Prostate gland (tissue), 2 donors: ENCODE measurements at regions not wholly inside any gene's neighbourhood (a gene's known extent, or its start where the extent isn't known, plus 50 kb on each side); places are given as distances from the start of the nearest gene placed in this dataset.

ENCODE experiments used
- DNase-seq: peaks from one replicate; pipeline ENCODE4 v3.0.0-alpha.2; 2019; ENCODE audit warnings: low spot score
- H3K27ac ChIP-seq, 2 donors: fragments of 200-600 bp; sonication (generic); 2 replicates each; pipeline ENCODE4 v1.5.1; 2017 to 2019
- H3K27me3 ChIP-seq: fragments of 200-600 bp; sonication (generic); replicated peaks from 2 replicates; pipeline ENCODE4 v1.5.1; 2019; ENCODE audit not compliant: insufficient read depth
- H3K36me3 ChIP-seq, 2 donors: fragments of 200-600 bp; sonication (generic); 1 replicate in 1 of 2; 2 replicates in 1 of 2; pipeline versions ENCODE4 v1.5.1 to v1.8.1; 2017 to 2019
- H3K4me1 ChIP-seq: fragments of 200-600 bp; sonication (generic); replicated peaks from 2 replicates; pipeline ENCODE4 v1.5.1; 2019
- H3K4me3 ChIP-seq, 2 donors: fragments of 200-600 bp; sonication (generic); 2 replicates each; pipeline ENCODE4 v1.5.1; 2017 to 2019
- H3K9me3 ChIP-seq: fragments of 200-600 bp; sonication (generic); 2 replicates; pipeline ENCODE4 v1.5.1; 2017
- CTCF ChIP-seq, 4 experiments: fragments of 200-600 bp in 2 of 4; fragments of 450-650 bp in 2 of 4; sonication (generic) in 2 of 4; IDR thresholded peaks; 1 replicate in 3 of 4; 2 replicates in 1 of 4; pipeline ENCODE4 v1.5.1; 2016 to 2019; ENCODE audit warnings: antibody characterized with exemption in 4 of 4, mild to moderate bottlenecking in 2 of 4, moderate library complexity in 2 of 4
- POLR2A ChIP-seq: fragments of 450-650 bp; IDR thresholded peaks from one replicate; pipeline ENCODE4 v1.6.1; 2016; ENCODE audit warnings: antibody characterized with exemption, mild to moderate bottlenecking
- POLR2AphosphoS5 ChIP-seq: sonication (generic); formaldehyde crosslinking; IDR thresholded peaks from one replicate; pipeline ENCODE4 v1.6.1; 2017; ENCODE audit warnings: antibody characterized with exemption
- WGBS: methylation state at CpG from one replicate; pipeline ENCODE4 v1.1.5; 2018; 5-methylcytosine and 5-hydroxymethylcytosine counted together
- intact Hi-C: fragments of 100-400 bp; cut with DNase I; formaldehyde crosslinking; loops from one replicate; pipeline ENCODE4 v1.14.2; 2022

- 93% methylated on average over 6 of the region's 6 CpGs for WGBS
- intact Hi-C loops = no loop called here
- Histone ChIP-seq H3K9me3 (no peaks in the 10 kb centered on the region), H3K4me1 (no peaks in the 10 kb centered on the region), H3K36me3 (no peaks in the 10 kb centered on the region), H3K4me3 (no peak overlapping the region), H3K27ac (no peak overlapping the region), H3K27me3 (no peaks in the 10 kb centered on the region)
- TF ChIP-seq POLR2A = no peak
- no peak for DNase-seq
Observed at GRCh38 chr5:143600396-143601075, 197.1 kb upstream of the NR3C1 start.

GRCh38 chr5:143599474-143599873 is 196.0 kb upstream of the NR3C1 start:
- no peaks in the 10 kb centered on the region for H3K4me1 ChIP-seq
- H3K4me3 ChIP-seq = no peak overlapping the region
- no peaks in the 10 kb centered on the region for H3K27me3 ChIP-seq
- DNase-seq = no peak
- no peak for TF ChIP-seq POLR2AphosphoS5
- intact Hi-C loops = no loop called here
- WGBS = 97% methylated on average over 6 of the region's 6 CpGs
- H3K27ac ChIP-seq = no peak overlapping the region
- no peaks in the 10 kb centered on the region for H3K9me3 ChIP-seq
- no peaks in the 10 kb centered on the region for H3K36me3 ChIP-seq

DNA sequence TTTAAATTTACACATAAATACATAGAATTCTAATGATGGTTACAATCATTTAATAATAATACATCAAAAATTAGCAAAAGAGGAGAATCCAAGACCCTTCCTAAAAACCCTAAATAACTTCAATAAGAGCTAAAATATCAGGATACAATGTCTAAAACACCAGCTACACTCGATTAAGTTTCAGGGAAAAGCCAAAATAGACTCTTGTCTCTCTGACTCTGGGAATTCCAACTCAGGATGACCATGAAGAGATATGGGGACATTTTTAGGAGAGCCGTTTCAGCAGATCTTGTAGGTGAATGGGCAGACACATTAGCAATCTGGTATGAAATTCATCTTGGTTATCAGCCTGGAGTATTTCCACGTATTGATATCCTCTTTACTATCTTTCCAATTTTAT is 193.3 kb upstream of the NR3C1 start:
- no peak for TF ChIP-seq POLR2A
- TF ChIP-seq POLR2AphosphoS5 = no peak
- TF ChIP-seq CTCF (IDR thresholded peaks at IDR 0.05) = no peak
- intact Hi-C loops = no loop called here

GRCh38 chr5:143594902-143595818 is 191.7 kb upstream of the NR3C1 start:
- peak; percentile 21 for DNase-seq
- no peaks in the 10 kb centered on the region for H3K36me3 ChIP-seq
- TF ChIP-seq POLR2AphosphoS5 (peak; percentile 49), POLR2A (no peak)
- H3K4me1 ChIP-seq = no peaks in the 10 kb centered on the region
- intact Hi-C loops = no loop called here
- H3K27ac ChIP-seq = peak overlapping the region in 1 of 2 donors; percentile 4
- no peaks in the 10 kb centered on the region for H3K9me3 ChIP-seq
- WGBS = 42% methylated on average over 6 of the region's 6 CpGs
- H3K4me3 ChIP-seq = no peak overlapping the region
- H3K27me3 ChIP-seq = no peaks in the 10 kb centered on the region

More for the DNA sequence above, 193.3 kb upstream of the NR3C1 start:
- WGBS = 99% methylated on average over 3 of the region's 3 CpGs
- Histone ChIP-seq H3K36me3 (no peaks in the 10 kb centered on the region), H3K9me3 (no peaks in the 10 kb centered on the region), H3K27ac (no peak overlapping the region), H3K27me3 (no peaks in the 10 kb centered on the region), H3K4me1 (no peaks in the 10 kb centered on the region), H3K4me3 (no peak overlapping the region)
- DNase-seq = no peak

DNA sequence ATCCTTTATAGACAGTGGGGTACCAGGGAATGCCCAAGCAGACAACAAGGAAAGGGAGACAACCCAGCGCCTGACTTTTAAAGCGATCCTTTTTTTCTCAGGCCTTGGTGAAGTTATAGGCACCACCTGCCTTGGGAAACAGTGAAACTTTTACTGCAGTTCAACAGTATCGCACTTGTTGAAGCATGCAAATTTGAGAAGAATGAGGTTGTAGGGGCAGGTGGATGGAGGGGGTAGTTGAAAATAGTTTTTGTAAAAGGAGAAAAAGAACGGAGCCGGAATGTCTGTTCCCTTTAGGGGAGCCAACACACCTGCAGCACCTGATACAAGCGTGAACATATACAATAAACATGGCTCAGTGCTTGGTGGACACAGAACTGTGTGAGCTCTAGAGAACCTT is 190.2 kb upstream of the NR3C1 start:
- H3K27me3 ChIP-seq = no peaks in the 10 kb centered on the region
- no peaks in the 10 kb centered on the region for H3K4me1 ChIP-seq
- WGBS = 54% methylated on average over 6 of the region's 6 CpGs
- H3K36me3 ChIP-seq = no peaks in the 10 kb centered on the region
- H3K4me3 ChIP-seq = no peak overlapping the region
- no peak for DNase-seq
- H3K27ac ChIP-seq = no peak overlapping the region
- no peaks in the 10 kb centered on the region for H3K9me3 ChIP-seq
- TF ChIP-seq POLR2AphosphoS5 (no peak), POLR2A (no peak), CTCF (IDR thresholded peaks at IDR 0.05) (no peak)
- intact Hi-C loops = no loop called here

- Histone ChIP-seq H3K9me3 (no peaks in the 10 kb centered on the region), H3K36me3 (no peaks in the 10 kb centered on the region), H3K27me3 (no peaks in the 10 kb centered on the region), H3K4me3 (no peak overlapping the region), H3K4me1 (no peaks in the 10 kb centered on the region), H3K27ac (no peak overlapping the region)
- TF ChIP-seq CTCF (IDR thresholded peaks at IDR 0.05) (no peak), POLR2AphosphoS5 (no peak), POLR2A (no peak)
- WGBS = 56% methylated on average over 4 of the region's 4 CpGs
- no peak for DNase-seq
- intact Hi-C loops = no loop called here
Observed at GRCh38 chr5:143592648-143593047, 189.2 kb upstream of the NR3C1 start.
